H1 (cell line): ENCODE measurements at regions not wholly inside any gene's neighbourhood (a gene's known extent, or its start where the extent isn't known, plus 50 kb on each side); places are given as distances from the start of the nearest gene placed in this dataset.

Experiments used
- CTCF ChIA-PET: fragments of 300-600 bp; sonication (Branson Sonifier 250); formaldehyde crosslinking; loops from one replicate; lab custom pipeline; 2021; ENCODE audit not compliant: partially characterized antibody; lab: Charles Lee
- POLR2A ChIA-PET: fragments of 300-600 bp; sonication (Branson Sonifier 250); formaldehyde crosslinking; loops from one replicate; lab custom pipeline; 2021; ENCODE audit warnings: inconsistent platforms; ENCODE audit not compliant: partially characterized antibody; lab: Charles Lee
- DNase-seq, 2 experiments: peaks; one replicate each; pipeline versions ENCODE4 v3.0.0 to v3.0.0-alpha.2; 2010 to 2022; ENCODE audit warnings: low spot score in 2 of 2, low read depth in 1 of 2, mixed read lengths in 1 of 2
- FAIRE-seq: peaks from 2 replicates; lab custom pipeline; 2011; peaks lifted over from hg19 to GRCh38; lab: Jason Lieb, UNC
- H2AFZ ChIP-seq: 2 replicates; pipeline ENCODE4 v1.8.1; 2012; ENCODE audit warnings: low read length, inconsistent platforms
- H2AK5ac ChIP-seq: 2 replicates; pipeline ENCODE4 v1.6.1; 2013; ENCODE audit warnings: low read depth, low read length
- H2BK120ac ChIP-seq: replicated peaks from 2 replicates; pipeline ENCODE3; 2013; ENCODE audit warnings: low read depth, low read length, inconsistent platforms
- H2BK12ac ChIP-seq: 2 replicates; pipeline ENCODE4 v1.6.1; 2013; ENCODE audit warnings: low read depth, low read length
- H2BK15ac ChIP-seq: 2 replicates; pipeline ENCODE4 v1.6.1; 2013; ENCODE audit warnings: low read length
- H2BK20ac ChIP-seq: 2 replicates; pipeline ENCODE4 v1.6.1; 2013; ENCODE audit warnings: low read length
- H2BK5ac ChIP-seq: 2 replicates; pipeline ENCODE4 v1.6.1; 2013; ENCODE audit warnings: low read depth, low read length
- H3K14ac ChIP-seq: 2 replicates; pipeline ENCODE4 v1.6.1; 2013; ENCODE audit warnings: inconsistent platforms; ENCODE audit not compliant: insufficient read length
- H3K18ac ChIP-seq: 2 replicates; pipeline ENCODE4 v1.6.1; 2013; ENCODE audit warnings: low read length; ENCODE audit errors: extremely low read depth
- H3K23ac ChIP-seq: 2 replicates; pipeline ENCODE4 v1.6.1; 2013; ENCODE audit warnings: inconsistent platforms; ENCODE audit not compliant: insufficient read length
- H3K23me2 ChIP-seq: 2 replicates; pipeline ENCODE4 v1.6.1; 2013; ENCODE audit warnings: low read depth, low read length
- H3K27ac ChIP-seq: 2 replicates; pipeline ENCODE4 v1.6.1; 2011; ENCODE audit warnings: low read depth, low read length, inconsistent platforms
- H3K27me3 ChIP-seq, 4 experiments: replicated peaks in 1 of 4; 1 replicate in 1 of 4; 2 replicates in 3 of 4; pipeline versions ENCODE4 v1.6.1 to v1.8.1; 2011 to 2013; ENCODE audit warnings: low read length in 3 of 4, mild to moderate bottlenecking in 3 of 4, inconsistent platforms in 2 of 4, mixed read lengths in 2 of 4, moderate library complexity in 1 of 4; ENCODE audit not compliant: control insufficient read depth in 3 of 4, insufficient read depth in 3 of 4; ENCODE audit errors: extremely low read depth in 1 of 4
- H3K36me3 ChIP-seq, 4 experiments: 2 replicates each; pipeline versions ENCODE4 v1.6.1 to v1.8.1; 2011 to 2013; ENCODE audit warnings: mild to moderate bottlenecking in 4 of 4, low read length in 3 of 4, moderate library complexity in 2 of 4, control low read depth in 1 of 4, inconsistent platforms in 1 of 4; ENCODE audit not compliant: insufficient read depth in 4 of 4, control insufficient read depth in 2 of 4
- H3K4ac ChIP-seq: replicated peaks from 2 replicates; pipeline ENCODE3; 2013; ENCODE audit warnings: low read length, low read depth, mixed read lengths, inconsistent platforms; ENCODE audit not compliant: insufficient read length
- H3K4me1 ChIP-seq, 4 experiments: replicated peaks in 1 of 4; 1 replicate in 1 of 4; 2 replicates in 3 of 4; pipeline versions ENCODE4 v1.6.1 to v1.8.1; 2011 to 2013; ENCODE audit warnings: low read length in 3 of 4, inconsistent platforms in 2 of 4, mixed read lengths in 1 of 4; ENCODE audit not compliant: insufficient read depth in 4 of 4, control insufficient read depth in 3 of 4
- H3K4me2 ChIP-seq, 2 experiments: 2 replicates each; pipeline versions ENCODE4 v1.6.1 to v1.8.1; 2011 to 2013; ENCODE audit warnings: low read depth in 2 of 2, low read length in 2 of 2, control low read depth in 1 of 2, inconsistent platforms in 1 of 2, mild to moderate bottlenecking in 1 of 2; ENCODE audit not compliant: insufficient read depth in 1 of 2
- H3K4me3 ChIP-seq, 4 experiments: fragments of 200-600, 300-600 bp in 1 of 4; sonication (generic), shearing (Covaris generic), sonication (Bioruptor Twin) in 1 of 4; 2 replicates each; pipeline versions ENCODE4 v1.5.1 to v1.8.1; 2011 to 2016; ENCODE audit warnings: low read length in 4 of 4, low read depth in 3 of 4, control low read depth in 2 of 4, inconsistent platforms in 2 of 4, mild to moderate bottlenecking in 2 of 4, mixed read lengths in 1 of 4, moderate library complexity in 1 of 4; ENCODE audit not compliant: insufficient read depth in 2 of 4; ENCODE audit errors: extremely low read depth in 1 of 4
- H3K56ac ChIP-seq: replicated peaks from 2 replicates; pipeline ENCODE3; 2013; ENCODE audit warnings: low read depth, mild to moderate bottlenecking, mixed read lengths, low read length, inconsistent platforms; ENCODE audit not compliant: insufficient read length
- H3K79me1 ChIP-seq: 2 replicates; pipeline ENCODE4 v1.6.1; 2013; ENCODE audit warnings: low read depth, low read length, control low read depth
- H3K79me2 ChIP-seq, 2 experiments: 2 replicates each; pipeline versions ENCODE4 v1.6.1 to v1.8.1; 2012 to 2013; ENCODE audit warnings: low read length in 2 of 2, mild to moderate bottlenecking in 2 of 2, inconsistent platforms in 1 of 2; ENCODE audit not compliant: insufficient read depth in 2 of 2, control insufficient read depth in 1 of 2
- H3K9ac ChIP-seq, 4 experiments: replicated peaks in 1 of 4; 1 replicate in 1 of 4; 2 replicates in 3 of 4; pipeline versions ENCODE4 v1.6.1 to v1.8.1; 2011 to 2013; ENCODE audit warnings: low read depth in 3 of 4, low read length in 3 of 4, control low read depth in 2 of 4, mild to moderate bottlenecking in 2 of 4, moderate library complexity in 2 of 4, inconsistent platforms in 1 of 4; ENCODE audit errors: extremely low read depth in 1 of 4
- H3K9me3 ChIP-seq, 2 experiments: 2 replicates each; pipeline versions ENCODE4 v1.6.1 to v1.8.1; 2012 to 2013; ENCODE audit warnings: mild to moderate bottlenecking in 2 of 2, moderate library complexity in 2 of 2, control low read depth in 1 of 2, inconsistent platforms in 1 of 2, low read depth in 1 of 2, low read length in 1 of 2, mixed read lengths in 1 of 2; ENCODE audit not compliant: insufficient read depth in 2 of 2
- H4K20me1 ChIP-seq, 2 experiments: replicated peaks in 1 of 2; 2 replicates each; pipeline versions ENCODE3 to v1.8.1; 2011 to 2013; ENCODE audit warnings: inconsistent platforms in 2 of 2, low read length in 2 of 2, mild to moderate bottlenecking in 1 of 2; ENCODE audit not compliant: insufficient read depth in 2 of 2, control insufficient read depth in 1 of 2
- H4K5ac ChIP-seq: 2 replicates; pipeline ENCODE4 v1.6.1; 2013; ENCODE audit warnings: low read length, low read depth, mixed read lengths, inconsistent platforms; ENCODE audit not compliant: insufficient read length
- H4K8ac ChIP-seq: 2 replicates; pipeline ENCODE4 v1.8.0; 2013; ENCODE audit warnings: mild to moderate bottlenecking, moderate library complexity, low read length, inconsistent platforms; ENCODE audit not compliant: insufficient read depth; ENCODE audit errors: extremely low read depth
- H4K91ac ChIP-seq: replicated peaks from 2 replicates; pipeline ENCODE3; 2013; ENCODE audit warnings: low read length, mixed read lengths, inconsistent platforms; ENCODE audit not compliant: insufficient read length
- BACH1 ChIP-seq: IDR thresholded peaks from 2 replicates; pipeline ENCODE4 v1.6.1; 2012; ENCODE audit warnings: low read length, improper control_type of control experiment
- CEBPB ChIP-seq: IDR thresholded peaks from 2 replicates; pipeline ENCODE4 v1.6.1; 2012; ENCODE audit warnings: low read depth, low read length
- CREB1 ChIP-seq: IDR thresholded peaks from 2 replicates; pipeline ENCODE4 v1.6.1; 2012; ENCODE audit warnings: inconsistent platforms
- EGR1 ChIP-seq: IDR thresholded peaks from 2 replicates; pipeline ENCODE4 v1.6.1; 2011; ENCODE audit warnings: low read depth, low read length, borderline replicate concordance
- EP300 ChIP-seq, 2 experiments: IDR thresholded peaks; 1 replicate in 1 of 2; 2 replicates in 1 of 2; pipeline ENCODE4 v1.6.1; 2011 to 2012; ENCODE audit warnings: low read depth in 2 of 2, low read length in 2 of 2, mild to moderate bottlenecking in 2 of 2, borderline replicate concordance in 1 of 2, inconsistent platforms in 1 of 2, moderate library complexity in 1 of 2
- HDAC6 ChIP-seq: IDR thresholded peaks from one replicate; pipeline ENCODE4 v1.7.1; 2012; ENCODE audit warnings: low read depth, mild to moderate bottlenecking, inconsistent platforms, low read length, moderate library complexity
- JUND ChIP-seq: IDR thresholded peaks from 2 replicates; pipeline ENCODE4 v1.6.1; 2011; ENCODE audit warnings: mild to moderate bottlenecking, improper control_type of control experiment, low read length
- KDM5A ChIP-seq: fragments of 200-600 bp; IDR thresholded peaks from 2 replicates; pipeline ENCODE4 v1.7.1; 2012; ENCODE audit warnings: mild to moderate bottlenecking, low read length, inconsistent platforms, mixed read lengths
- MAFK ChIP-seq: IDR thresholded peaks from 2 replicates; pipeline ENCODE4 v1.6.1; 2012; ENCODE audit warnings: low read depth, mild to moderate bottlenecking, improper control_type of control experiment, low read length
- RAD21 ChIP-seq, 2 experiments: IDR thresholded peaks in 1 of 2; conservative IDR thresholded peaks in 1 of 2; 2 replicates each; pipeline ENCODE4 v1.6.1; 2011; ENCODE audit warnings: low read depth in 2 of 2, low read length in 2 of 2, improper control_type of control experiment in 1 of 2, inconsistent platforms in 1 of 2, mild to moderate bottlenecking in 1 of 2, moderate library complexity in 1 of 2
- SIX5 ChIP-seq: IDR thresholded peaks from 2 replicates; pipeline ENCODE4 v1.6.1; 2011; ENCODE audit warnings: mild to moderate bottlenecking, low read depth, low read length
- TAF7 ChIP-seq: optimal IDR thresholded peaks from 2 replicates; pipeline ENCODE3; 2011; ENCODE audit warnings: low read depth, mild to moderate bottlenecking, inconsistent platforms, low read length, moderate library complexity, borderline replicate concordance
- TEAD4 ChIP-seq: IDR thresholded peaks from 2 replicates; pipeline ENCODE4 v1.6.1; 2012; ENCODE audit warnings: low read depth, low read length, inconsistent platforms, mixed read lengths
- WGBS, 2 experiments: shearing (Covaris generic) in 1 of 2; methylation state at CpG; one replicate each; pipeline versions ENCODE4 v1.1.6 to v1.1.7; 2013 to 2015; ENCODE audit warnings: low lambda C conversion rate in 2 of 2, mixed read lengths in 2 of 2, inconsistent platforms in 1 of 2, low coverage in 1 of 2, missing lambda C conversion rate in 1 of 2; ENCODE audit not compliant: insufficient replicate concordance in 2 of 2, insufficient coverage in 1 of 2, insufficient read length in 1 of 2; ENCODE audit errors: extremely low coverage in 1 of 2, missing lambda C conversion rate in 1 of 2; 5-methylcytosine and 5-hydroxymethylcytosine counted together
- TF ChIP-seq, protein P1 (sequence below): IDR thresholded peaks from 2 replicates; pipeline ENCODE4 v1.6.1; 2012; ENCODE audit warnings: inconsistent platforms
- TF ChIP-seq, protein P2 (sequence below): IDR thresholded peaks from 2 replicates; pipeline ENCODE4 v1.6.1; 2011; ENCODE audit warnings: low read depth, mild to moderate bottlenecking, low read length; ENCODE audit not compliant: insufficient read depth

DNA sequence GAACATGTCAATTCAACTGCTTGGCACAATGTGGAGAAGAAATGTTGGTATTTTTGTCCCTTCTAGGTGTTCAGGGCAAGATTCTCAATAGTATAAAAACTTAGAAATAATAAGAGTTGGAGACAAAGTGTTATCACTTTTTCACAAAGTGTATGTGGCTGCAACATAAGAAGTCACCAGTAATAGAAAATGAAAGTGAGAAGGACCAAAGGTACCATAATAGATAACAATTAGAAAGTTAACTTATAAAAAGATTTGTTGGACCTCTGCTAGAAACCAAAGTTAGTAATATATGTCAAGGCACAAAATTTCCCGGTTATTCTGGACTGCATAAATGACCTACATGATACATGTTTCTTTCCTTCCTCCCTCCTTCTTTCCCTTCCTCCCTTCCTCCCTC, 1535.3 kb downstream of the EFNA5 start:
- no peak overlapping the region for H3K56ac ChIP-seq
- FAIRE-seq, result no peak
- H2AK5ac ChIP-seq, result no peak overlapping the region
- H2BK12ac ChIP-seq, result no peak overlapping the region
- no peak overlapping the region for H3K4me2 ChIP-seq
- no peak overlapping the region for H3K14ac ChIP-seq
- no peaks in the 10 kb centered on the region for H3K23me2 ChIP-seq
- no peaks in the 10 kb centered on the region for H4K20me1 ChIP-seq
- no peak overlapping the region for H3K23ac ChIP-seq
- CTCF ChIA-PET, result no interaction called here
- H3K27me3 ChIP-seq, result no peaks in the 10 kb centered on the region
- no peak overlapping the region for H2BK5ac ChIP-seq
- POLR2A ChIA-PET, result no interaction called here
- no peaks in the 10 kb centered on the region for H3K79me1 ChIP-seq
- H3K4me1 ChIP-seq, result no peaks in the 10 kb centered on the region
- H3K36me3 ChIP-seq, result no peaks in the 10 kb centered on the region
- no peak overlapping the region for H4K91ac ChIP-seq
- H3K9me3 ChIP-seq, result no peaks in the 10 kb centered on the region
- no peak for DNase-seq
- no peak overlapping the region for H2BK15ac ChIP-seq
- no peak overlapping the region for H2BK20ac ChIP-seq
- no peak overlapping the region for H3K27ac ChIP-seq
- no peaks in the 10 kb centered on the region for H3K79me2 ChIP-seq
- H4K5ac ChIP-seq, result no peak overlapping the region
- WGBS, 2 experiments, result 100% methylated on average over 1 of the region's 1 CpG; no CpG with 5 or more reads in 1 of the 2 experiments
- H4K8ac ChIP-seq, result no peak overlapping the region
- no peak overlapping the region for H3K18ac ChIP-seq
- no peak overlapping the region for H2BK120ac ChIP-seq
- no peak overlapping the region for H3K4ac ChIP-seq
- no peak overlapping the region for H3K9ac ChIP-seq
- no peak overlapping the region for H3K4me3 ChIP-seq
- H2AFZ ChIP-seq, result no peak overlapping the region
- TF ChIP-seq SIX5 (no peak), MAFK (no peak), KDM5A (no peak), EP300 (IDR thresholded peaks at IDR 0.05; ENCODE audit: borderline replicate concordance in 1 of 2, low read depth in 2 of 2, low read length in 2 of 2) (no peak), TEAD4 (no peak), CEBPB (no peak), HDAC6 (no peak), CREB1 (no peak), TAF7 (no peak), EGR1 (no peak), RAD21 (IDR thresholded peaks at IDR 0.05 in 1 of 2, conservative IDR thresholded peaks at IDR 0.05 in 1 of 2; ENCODE audit: low read depth in 2 of 2, low read length in 2 of 2) (no peak), JUND (no peak), BACH1 (no peak)
- TF ChIP-seq, protein P1, sequence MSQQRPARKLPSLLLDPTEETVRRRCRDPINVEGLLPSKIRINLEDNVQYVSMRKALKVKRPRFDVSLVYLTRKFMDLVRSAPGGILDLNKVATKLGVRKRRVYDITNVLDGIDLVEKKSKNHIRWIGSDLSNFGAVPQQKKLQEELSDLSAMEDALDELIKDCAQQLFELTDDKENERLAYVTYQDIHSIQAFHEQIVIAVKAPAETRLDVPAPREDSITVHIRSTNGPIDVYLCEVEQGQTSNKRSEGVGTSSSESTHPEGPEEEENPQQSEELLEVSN, result no peak
- TF ChIP-seq, protein P2, sequence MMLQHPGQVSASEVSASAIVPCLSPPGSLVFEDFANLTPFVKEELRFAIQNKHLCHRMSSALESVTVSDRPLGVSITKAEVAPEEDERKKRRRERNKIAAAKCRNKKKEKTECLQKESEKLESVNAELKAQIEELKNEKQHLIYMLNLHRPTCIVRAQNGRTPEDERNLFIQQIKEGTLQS, result no peak
